Fibroblast of lung (primary cell): ENCODE measurements at regions not wholly inside any gene's neighbourhood (a gene's known extent, or its start where the extent isn't known, plus 50 kb on each side); places are given as distances from the start of the nearest gene placed in this dataset.

ENCODE experiments used
- CTCF ChIP-seq, 2 donors: IDR thresholded peaks in 1 of 2; conservative IDR thresholded peaks in 1 of 2; 1 replicate in 1 of 2; 2 replicates in 1 of 2; pipeline ENCODE4 v1.5.1; 2011 to 2012; ENCODE audit warnings: low read length in 2 of 2, control low read depth in 1 of 2, inconsistent platforms in 1 of 2, low read depth in 1 of 2, mild to moderate bottlenecking in 1 of 2
- EZH2 ChIP-seq: IDR thresholded peaks from 2 replicates; pipeline ENCODE4 v1.5.1; 2012; ENCODE audit warnings: low read length, control low read depth, mild to moderate bottlenecking; ENCODE audit errors: missing control alignments

GRCh38 chr15:56814429-56814828 lies 81.1 kb upstream of the ZNF280D start:
- no peak for TF ChIP-seq CTCF (conservative IDR thresholded peaks at IDR 0.05 in 1 of 2, IDR thresholded peaks at IDR 0.05 in 1 of 2; ENCODE audit: low read depth in 1 of 2, low read length in 2 of 2)
- TF ChIP-seq EZH2: no peak
